OCI-M2 (cell line): ENCODE measurements at regions not wholly inside any gene's neighbourhood (a gene's known extent, or its start where the extent isn't known, plus 50 kb on each side); places are given as distances from the start of the nearest gene placed in this dataset.

Experiments used
- DNase-seq: peaks from one replicate; lab custom pipeline; 2025; ENCODE audit not compliant: unreplicated experiment; lab: John Stamatoyannopoulos, UW

DNA sequence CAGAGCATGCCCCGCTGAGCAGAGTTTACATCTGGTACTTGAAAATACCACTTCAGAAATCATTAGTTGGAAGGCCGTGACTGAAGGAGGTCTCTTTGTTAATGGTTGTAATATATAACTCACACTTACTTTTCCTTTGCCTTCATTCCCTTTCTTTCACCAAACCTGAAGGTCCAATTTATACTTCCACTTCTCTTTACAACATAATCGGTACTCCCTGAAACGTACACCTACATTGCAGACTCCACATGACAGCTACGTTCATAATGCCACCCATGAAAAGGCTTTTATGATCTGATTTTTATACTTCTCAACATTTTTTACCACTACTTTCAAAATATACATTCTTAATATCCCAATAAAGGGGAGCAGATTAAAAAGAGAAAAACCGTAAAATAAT lies 298.7 kb downstream of the C4orf33 start:
- DNase-seq: no peak

DNA sequence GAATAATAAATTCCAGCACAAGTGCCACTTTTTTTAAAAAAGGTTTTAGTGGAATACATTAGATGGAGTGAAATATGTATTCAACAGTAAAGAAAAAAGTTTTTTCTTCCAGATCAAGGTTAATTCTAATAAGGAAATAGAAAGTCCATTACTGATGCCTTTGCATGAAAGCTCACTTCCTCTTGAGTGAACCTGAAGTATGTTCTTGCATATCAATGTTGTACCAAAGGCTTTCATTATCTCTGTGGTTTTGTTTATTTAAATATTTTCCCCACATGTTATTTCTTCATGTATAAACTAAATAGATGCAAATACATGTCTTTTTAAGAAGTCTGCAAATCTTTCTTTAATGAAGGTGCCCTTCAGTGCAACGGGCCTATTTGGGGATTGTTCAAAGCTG lies 307.9 kb downstream of the C4orf33 start:
- no peak for DNase-seq

DNA sequence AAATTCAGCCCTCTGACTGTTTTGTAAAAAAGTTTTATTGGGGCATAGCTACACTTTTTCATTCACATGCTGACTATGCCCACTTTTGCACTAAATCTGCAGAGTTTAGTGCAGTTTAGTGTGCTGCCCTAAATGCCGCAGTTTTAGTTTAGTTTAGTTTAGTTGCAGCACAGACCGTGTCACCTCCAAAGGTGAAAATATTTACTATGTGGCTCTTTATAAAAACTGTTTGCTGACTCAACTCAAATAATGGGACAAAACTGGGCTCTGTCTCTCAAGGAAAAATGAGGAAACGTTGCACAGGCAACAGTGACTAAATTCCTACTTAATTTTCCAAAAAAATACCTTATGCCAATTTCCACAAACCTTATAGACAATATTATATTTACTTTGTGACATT lies 314.2 kb downstream of the C4orf33 start:
- no peak for DNase-seq

DNA sequence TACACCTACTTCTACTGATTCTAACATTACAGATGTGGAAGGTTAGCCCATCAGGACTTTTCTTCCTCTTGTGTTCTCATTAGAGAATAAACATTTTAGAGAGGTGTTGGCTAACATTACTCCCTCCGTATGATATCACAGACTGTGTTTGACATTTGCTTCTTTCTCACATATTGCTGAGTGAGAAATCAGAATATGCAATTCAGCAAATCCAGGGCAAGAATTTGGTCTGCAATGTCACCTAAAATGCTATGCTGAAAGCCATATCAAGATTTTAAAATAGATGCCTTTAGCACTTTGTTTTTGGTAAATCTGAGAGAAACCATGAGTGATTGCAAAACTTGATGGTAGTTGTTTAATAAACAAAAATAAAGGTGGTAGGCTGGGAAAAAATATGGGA lies 319.1 kb downstream of the C4orf33 start:
- no peak for DNase-seq

DNA sequence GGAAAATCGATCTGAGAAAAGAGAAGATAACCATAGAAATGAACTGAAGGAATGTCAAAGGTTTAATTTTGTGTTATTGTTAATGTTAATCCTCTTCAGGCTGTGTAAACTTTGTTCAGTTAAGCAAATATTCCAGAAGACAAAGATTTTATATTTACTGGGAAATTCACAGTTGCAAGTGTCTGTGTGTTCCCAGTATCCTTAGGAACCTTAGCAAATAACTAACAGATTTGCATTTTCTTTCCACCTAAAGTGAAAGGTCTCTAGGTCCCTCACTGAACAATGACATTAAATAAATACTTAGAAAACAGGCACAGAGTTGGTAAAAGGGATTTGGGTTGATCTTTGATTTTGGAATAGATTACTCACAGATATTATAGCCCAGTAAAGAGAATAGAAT lies 324.7 kb downstream of the C4orf33 start:
- no peak for DNase-seq

DNA sequence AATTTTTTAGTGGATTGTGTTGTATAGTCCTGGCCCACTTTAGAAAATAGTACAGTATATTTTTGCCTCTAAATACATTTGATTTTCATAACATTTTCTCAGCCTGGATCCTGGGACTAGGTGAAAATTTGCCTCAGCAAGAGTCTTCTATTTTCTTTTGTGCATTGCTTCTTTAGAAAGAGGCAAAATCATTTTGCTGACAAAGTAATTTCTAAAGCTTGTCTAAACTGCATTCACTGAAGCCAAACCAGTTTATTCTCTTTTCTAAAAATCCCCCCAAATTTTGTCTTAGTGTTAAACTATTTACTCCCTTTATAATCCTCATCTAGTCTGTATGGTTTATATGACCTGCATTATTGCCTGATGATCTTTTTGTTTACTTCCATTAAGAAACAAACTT lies 326.3 kb downstream of the C4orf33 start:
- DNase-seq: no peak

DNA sequence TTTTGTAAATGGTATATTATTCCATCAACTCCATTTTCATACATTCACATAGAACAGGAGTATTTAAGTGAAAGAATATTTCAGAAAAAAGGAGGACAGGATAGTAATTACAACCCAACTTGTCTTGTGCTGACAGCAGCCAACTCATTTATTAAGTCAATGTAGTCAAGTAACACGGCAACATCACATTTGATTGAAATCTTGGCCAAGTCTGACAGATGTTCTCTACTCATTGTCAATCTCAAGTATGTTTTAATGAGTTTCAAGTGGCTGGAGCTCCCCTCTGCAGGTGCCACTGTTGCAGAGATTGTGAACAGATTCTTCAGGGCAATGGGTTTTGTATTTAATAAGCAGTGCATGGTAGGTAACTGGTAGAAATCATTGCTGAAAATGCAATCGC lies 332.5 kb downstream of the C4orf33 start:
- no peak for DNase-seq

DNA sequence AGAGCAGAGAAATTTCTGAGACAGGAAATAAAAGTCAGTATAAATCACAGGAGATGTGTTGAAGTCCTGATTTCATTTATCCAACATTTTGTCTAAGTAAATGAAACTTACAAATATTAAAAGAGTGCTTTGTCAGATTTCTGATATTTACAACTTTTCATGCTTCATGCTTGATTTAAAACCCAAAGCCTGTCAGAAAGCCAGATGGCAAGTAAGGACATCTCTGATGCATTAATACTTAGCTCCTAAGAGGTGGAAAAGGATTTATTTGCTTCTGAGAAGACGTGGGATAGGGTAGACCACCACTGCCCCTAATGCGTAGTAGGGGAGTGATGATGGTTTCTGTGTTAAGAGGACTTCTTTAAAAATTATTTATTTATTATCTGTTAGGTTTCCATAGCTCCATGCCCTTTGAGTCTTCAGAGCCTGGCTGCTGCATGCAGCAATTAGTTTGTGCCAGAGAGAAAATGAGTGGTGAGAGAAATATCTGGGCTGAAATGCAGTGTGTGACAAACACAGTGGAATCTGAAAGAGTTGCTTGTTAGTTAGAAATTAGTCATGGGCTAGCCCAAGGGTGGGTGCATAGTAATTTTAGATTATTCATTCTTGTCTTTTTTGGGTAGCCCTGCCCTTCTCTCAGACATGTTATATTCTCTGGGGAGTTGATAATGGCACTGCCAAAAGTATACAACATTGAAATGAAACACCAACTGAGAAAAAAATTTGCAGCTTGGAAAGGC lies 333.8 kb downstream of the C4orf33 start:
- no peak for DNase-seq

DNA sequence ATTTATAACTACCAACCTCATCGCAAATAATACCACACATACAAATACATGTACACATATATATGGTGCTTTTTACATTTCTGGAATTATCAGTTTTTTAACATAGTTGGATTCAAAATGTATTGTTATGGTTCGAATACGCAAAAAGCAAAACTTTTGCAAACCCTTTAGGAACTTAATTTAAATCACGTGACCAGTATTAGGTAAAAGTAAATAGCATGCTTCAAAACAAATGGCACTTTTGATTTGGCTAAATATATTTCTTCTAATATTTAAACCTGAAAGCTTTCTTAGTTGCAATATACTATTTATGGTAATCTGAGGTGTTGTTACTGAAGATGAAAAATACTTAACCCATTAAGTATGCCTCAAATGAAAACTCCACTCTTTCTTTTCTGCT lies 341.4 kb downstream of the C4orf33 start:
- DNase-seq: no peak

DNA sequence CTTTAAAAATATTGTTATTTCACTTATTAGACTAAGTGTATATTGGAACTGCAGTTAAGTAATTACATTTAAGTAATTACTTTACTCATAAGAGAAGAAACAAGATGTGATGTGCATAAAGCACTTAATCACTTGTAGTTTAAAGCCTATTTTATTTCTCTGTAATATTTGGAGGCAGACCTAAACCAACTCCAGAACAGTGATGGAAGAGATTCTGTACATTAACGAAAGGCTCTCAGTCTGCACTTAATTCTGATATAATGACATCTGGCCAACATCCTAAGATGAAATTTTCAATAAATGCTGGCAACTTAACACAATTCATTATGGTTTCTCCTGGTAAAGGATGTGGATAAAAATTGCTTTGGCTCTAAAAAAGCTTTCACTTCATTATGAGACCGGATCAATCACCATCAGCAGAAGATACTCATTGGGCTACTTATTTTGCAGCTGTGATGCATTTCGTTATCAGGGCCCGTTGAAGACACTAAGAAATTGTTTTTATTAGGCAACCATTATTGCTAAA lies 342.6 kb downstream of the C4orf33 start:
- no peak for DNase-seq

DNA sequence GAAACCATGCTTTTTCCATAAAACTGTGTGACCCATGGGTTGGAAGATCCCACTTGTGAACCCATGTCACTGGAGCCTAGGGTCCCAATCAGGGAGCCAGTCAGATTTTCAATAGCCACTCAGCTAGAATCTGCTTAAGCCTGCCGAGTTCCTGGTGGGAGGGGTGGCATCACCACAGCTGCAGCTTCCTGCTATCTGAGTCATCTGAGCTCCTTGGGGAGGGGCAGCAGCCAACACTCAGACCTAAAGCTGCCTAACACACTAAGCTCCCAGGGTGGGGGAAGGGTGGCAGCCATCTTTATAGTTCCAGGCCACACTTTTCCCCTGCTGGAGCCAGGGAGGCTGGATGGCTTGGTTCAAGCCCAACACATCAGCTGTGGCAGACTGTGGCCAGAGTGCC lies 350.1 kb downstream of the C4orf33 start:
- DNase-seq: no peak

DNA sequence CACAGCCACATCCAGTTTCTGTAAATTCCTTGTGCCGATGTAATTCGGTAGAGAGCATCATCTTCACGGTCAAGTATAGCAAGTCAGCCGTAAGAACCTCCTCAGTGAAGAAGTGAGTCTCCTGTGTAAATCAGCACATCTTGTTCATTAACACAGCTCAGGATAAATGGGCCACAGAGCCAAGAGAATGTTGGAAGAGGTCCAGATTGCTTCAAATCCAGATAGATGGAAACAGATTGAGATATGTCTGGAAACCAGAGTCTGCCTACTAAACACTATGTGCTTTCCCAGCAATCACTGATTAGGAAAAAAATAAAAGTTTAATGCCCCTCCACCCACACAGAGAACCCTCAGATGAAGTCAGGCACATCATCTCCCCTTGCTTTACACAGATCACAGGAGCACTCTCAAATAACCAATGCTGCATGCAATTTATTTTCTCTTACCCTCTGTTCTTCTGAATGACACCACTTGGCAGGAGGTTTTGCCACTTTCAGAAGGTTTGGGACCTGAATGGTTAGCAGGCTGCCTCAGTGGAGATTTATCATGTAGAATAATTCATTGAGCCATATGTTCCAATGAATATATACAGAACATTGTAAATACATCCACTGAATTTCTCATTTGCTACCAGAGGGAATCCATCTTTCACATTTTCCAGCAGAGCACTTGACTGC lies 357.7 kb downstream of the C4orf33 start:
- DNase-seq: no peak

DNA sequence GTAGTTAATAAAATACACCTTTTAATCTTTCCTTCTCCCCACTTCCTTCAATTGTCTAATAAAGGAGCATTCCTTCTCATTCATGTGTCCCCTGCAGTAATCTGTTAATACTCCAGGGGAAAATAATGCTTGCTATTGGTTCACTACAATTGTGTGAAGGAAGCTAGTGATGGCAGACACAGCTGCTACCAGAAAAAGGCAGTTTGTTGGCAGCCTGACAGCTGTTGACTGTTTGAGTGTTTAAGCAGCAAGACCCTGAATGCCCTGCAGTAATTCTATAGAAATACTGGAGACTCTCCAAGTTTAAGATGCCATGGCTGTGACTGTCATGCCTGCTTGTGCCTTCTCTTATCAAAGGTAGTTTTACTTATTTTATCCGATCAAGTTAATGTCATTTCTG lies 359.5 kb downstream of the C4orf33 start:
- no peak for DNase-seq

DNA sequence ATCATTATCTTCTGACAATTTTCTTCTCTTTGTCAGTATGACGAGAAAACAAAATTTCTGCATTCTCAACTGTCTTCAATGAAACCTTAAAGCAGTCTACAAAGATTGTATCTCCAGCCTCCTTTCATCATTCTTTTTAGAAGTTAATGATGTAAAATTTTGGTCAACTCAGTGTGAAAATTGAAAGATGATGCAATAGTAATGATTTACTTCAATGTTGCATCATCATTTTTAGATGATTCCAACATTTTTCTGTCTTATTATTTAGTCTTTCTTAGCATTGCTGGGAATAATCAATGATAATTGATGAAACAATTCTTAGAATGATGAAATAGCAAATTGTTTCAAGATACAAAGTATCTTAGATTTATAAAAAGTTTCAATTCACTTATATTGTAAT lies 372.7 kb downstream of the C4orf33 start:
- DNase-seq: no peak

DNA sequence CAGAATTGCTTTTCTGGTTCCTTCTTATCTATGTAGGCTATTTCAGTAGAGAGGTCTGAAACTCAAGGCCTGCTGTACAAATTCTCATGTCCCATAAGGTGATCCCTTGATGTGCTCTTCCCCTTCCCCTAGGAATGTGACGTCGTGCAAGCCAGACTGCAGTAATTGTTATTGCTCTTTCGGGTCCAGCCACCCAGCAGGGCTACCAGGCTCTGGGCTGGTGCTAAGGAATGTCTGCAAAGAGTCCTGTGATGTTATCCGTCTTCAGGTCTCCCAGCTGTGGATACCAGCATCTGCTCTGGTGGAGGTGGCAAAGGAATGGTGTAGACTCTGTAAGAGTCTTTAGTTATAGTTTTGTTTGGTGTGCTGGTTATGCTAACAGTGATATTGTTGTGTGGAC lies 378.7 kb downstream of the C4orf33 start:
- DNase-seq: no peak

DNA sequence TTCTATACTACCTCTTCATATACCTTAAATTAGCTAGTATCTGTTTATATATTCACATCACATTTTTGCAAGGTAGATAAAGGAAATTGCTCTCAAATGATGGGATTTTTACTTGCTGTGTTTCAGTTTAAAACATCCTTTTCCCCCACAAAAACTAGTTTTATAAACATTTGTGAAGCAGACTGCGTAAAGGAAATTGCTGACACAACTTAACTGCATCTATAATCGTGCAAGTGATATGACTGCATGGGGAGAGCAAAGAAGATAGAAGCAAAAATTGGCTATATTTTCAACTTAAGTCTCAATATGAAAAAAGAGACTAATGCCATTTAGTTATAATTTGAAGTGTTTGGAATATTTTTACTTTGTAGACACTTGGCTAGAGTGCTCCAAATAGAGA lies 385.2 kb downstream of the C4orf33 start:
- DNase-seq: no peak

DNA sequence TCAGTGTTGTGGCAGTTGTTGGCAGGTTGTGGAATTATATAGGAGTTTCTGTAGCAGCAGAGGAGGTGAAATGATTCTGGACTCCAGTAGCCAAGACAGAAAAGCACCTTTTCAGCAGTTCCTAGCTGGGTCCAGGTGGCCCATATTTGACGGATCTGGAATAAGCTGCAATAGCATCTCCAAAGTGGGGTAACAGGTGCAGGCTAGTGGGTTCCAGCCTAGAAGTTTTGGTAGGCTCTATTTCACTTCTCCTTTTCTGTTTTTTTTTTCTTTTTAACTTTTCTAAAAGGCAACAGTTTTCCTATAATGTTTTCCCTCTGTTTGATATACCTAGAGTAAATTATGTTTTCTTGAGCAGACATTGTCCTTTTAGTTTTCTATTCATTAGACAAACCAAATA lies 392.5 kb downstream of the C4orf33 start:
- no peak for DNase-seq

DNA sequence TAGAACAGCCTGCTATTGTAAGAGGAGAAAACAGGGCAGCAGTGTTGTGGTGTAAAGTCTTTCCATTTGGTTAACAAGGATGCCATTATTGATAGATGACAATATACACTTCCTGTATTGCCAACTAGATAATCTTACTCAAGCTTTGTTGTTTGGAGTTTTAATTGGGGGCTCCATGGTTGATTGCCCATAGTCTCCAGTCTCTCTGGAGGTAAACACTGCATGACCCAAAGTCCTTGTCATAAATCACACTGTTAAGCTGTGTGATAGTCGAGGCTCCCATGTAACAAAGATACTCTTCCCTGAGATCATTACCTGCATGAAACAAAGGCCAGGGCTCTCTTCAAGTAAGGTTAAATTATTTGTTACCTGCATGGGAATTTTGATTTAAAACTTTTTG lies 394.6 kb downstream of the C4orf33 start:
- no peak for DNase-seq

DNA sequence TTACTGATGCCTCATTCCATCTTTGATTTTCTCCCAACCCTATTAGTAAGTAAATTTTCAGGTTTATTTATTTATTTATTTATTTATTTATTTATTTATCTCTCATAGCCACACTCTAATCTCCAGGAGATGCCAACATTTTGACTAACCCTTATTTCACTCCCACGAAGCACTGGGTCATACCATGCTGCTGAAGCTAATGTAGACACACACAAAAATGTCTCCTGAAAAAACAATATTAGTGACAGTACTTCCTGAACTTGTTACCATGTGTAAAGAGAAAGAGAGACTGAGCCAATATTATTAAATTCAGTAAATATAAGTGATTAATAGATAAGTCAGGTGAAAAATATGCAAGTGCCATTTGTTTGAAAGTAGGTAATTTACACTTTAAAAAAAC lies 402.7 kb downstream of the C4orf33 start:
- DNase-seq: no peak

DNA sequence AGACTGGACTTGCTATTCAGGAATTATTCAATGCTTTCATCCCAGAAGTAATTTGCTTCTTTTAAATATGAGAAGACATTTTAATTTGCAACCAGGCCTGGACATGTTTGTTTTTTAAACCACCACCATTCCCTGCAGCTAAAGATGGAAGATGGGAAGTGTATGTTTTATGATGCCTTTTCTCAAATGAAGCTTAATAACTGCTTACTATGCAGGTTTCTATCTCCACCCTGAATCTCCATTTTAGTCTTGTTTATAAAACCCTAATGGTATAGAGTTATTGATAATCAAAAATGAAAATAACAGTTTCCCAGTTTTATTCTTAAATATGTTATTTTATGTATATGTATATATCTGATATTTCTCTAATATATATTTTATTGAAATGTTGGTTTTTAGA lies 418.9 kb downstream of the C4orf33 start:
- no peak for DNase-seq

DNA sequence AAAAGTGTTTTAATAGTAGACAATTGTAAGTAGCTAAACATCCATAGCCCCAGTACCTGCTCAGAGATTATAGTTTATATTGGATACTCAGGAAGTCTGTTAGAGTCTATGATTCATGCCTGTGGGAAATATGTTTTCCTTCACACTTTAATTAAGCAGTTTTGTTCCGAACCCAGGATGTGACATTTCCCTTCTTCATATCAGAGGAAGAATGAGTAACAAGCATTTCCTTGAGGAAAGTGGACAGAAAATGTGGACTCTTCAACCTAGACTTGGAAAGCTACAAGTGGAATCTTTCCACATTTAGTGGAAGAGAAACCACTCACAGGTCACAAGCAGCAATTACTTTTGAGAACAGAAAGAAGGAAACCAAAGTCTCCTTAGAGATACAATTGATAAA lies 419.4 kb downstream of the C4orf33 start:
- no peak for DNase-seq

DNA sequence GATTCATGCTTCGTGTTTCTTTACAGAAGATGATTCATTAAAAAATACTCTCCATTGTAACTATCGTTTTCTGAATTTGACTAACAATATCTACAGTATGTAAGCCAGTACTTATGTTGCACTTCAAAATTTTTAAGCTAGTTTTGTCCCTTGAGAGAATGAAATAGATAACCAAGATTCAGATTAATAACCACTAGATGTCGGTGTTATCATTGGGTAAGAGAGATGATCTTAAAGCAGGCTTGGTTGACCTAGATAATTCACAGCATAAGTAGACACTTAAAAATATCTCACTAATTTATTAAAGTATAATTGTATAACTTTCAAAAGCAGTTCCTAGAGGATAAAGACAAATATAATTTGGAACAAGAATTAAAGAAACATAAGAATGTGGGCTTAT lies 430.9 kb downstream of the C4orf33 start:
- DNase-seq: no peak

DNA sequence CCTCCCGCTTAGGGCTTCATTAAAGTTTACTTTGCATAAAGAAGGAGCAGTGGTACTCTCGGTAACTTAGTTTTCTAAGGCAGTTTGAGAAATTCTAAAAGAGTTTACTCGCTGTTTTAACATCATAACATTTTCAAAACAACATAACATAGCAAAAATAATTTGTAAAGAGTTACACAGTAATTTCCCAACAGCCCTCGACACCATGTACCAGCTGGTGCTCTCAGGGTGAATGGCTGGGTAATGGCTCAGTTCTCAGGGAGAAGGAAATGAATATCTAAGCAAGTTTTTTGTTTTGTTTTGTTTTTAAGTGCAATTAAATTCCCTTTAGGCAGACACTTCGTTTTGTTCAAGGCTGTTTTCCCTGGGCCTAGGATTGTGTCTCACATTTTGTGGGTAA lies 435.3 kb downstream of the C4orf33 start:
- no peak for DNase-seq
